HPDE6-E6E7 (cell line): ENCODE measurements at regions not wholly inside any gene's neighbourhood (a gene's known extent, or its start where the extent isn't known, plus 50 kb on each side); places are given as distances from the start of the nearest gene placed in this dataset.

Source experiments
- DNase-seq: peaks from one replicate; pipeline ENCODE4 v3.0.0; 2011; ENCODE audit warnings: missing footprints; ENCODE audit errors: extremely low spot score

DNA sequence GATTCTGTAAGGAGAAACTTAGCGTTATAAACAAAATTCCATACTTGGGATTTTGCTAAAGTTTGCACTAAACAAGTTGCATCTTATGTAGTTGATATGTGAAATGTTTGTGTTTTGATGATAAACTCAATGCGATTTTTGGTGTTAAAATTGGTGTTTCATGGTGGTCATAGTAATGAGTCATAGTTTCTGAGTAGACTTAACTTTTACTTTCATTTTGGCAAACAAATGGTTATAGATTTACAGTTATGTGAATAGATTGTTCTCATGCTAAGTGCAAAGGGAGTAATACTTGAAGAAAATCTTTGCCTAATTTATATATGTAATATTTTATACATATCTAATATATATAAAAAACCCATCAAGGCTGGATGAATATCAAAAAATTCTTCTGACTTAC is 107.3 kb upstream of the ELAVL2 start:
- DNase-seq = no peak

DNA sequence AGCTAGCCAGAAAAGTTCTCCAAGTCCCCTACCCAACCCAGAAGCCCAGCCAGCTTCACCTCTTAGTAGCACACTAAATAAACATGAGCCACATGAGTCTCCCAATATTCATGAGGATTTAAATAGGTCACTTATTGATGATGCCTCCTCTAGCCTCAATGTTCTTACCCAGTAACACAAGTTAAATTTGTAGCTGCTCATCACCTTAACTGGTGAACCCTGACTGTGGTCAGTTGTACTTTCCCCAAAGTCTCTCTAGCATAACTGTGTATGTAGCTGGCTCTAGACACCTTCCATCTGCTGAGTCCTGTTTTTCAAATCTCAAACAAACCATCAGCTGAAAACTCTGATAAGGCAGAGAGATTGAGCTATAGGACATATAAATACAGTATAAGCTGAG is 100.3 kb upstream of the ELAVL2 start:
- DNase-seq = no peak

DNA sequence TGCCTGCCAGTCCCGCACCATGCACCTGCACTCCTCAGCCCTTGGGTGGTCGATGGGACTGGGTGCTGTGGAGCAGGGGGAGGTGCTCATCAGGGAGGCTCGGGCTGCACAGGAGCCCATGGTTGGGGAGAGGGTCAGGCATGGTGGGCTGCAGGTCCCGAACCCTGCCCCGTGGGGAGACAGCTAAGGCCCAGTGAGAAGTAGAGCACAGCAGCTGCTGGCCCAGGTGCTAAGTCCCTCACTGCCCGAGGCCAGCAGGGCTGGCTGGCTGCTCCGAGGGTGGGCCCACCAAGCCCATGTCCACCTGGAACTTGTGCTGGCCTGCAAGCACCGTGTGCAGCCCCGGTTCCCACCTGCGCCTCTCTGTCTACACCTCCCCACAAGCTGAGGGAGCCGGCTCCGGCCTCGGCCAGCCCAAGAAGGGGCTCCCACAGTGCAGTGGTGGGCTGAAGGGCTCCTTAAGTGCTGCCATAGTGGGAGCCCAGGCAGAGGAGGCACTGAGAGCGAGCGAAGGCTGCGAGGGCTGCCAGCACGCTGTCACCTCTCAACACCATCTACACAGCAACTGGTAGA is 88.5 kb upstream of the ELAVL2 start:
- no peak for DNase-seq

DNA sequence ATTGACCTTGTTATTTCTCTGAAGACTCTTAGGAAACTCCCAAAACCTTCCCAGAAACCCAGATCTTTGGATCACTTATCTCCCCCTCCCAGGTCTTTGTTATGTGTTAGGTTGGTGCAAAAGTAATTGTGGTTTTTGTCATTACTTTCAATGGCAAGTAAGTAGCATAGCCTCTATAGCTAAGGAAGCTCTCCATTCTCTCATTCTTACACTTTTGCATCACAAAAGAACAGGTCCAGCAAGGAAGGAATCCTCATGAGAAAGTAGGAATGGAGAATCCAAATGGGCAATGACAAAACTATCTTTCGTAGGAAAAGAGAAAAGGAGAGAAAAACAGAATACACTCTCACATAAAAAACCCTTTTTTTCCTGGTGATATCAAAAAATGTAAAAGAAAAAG is 81.3 kb upstream of the ELAVL2 start:
- no peak for DNase-seq

DNA sequence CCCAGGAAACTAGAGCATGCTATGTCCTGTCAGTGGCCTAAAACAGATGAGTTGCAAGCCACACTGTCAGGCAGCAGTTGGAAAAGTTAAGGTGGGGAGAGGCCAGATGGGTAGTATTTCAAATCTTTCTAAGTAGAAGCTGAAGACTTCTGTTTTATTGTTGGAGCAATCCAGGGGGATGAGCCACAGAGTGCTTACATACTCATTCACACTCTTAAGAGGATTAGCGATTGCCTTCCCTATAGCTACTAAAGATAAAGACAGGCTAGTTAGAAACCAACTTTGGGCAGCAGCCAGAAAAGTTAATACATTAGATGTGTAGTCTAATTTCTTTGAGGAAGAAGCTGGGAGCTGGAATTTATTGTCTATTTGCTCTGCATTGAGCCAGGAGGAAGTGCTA is 61.7 kb upstream of the ELAVL2 start:
- DNase-seq = no peak
